NCI-H524 (cell line): ENCODE measurements at regions not wholly inside any gene's neighbourhood (a gene's known extent, or its start where the extent isn't known, plus 50 kb on each side); places are given as distances from the start of the nearest gene placed in this dataset.

Experiments used
- DNase-seq, 2 experiments: peaks; one replicate each; lab custom pipeline; 2025; lab: John Stamatoyannopoulos, UW

GRCh38 chr7:54956865-54957264 is 62.0 kb upstream of the EGFR start:
- DNase-seq = no peak

- DNase-seq = no peak
Observed at GRCh38 chr7:54960517-54960916, 58.3 kb upstream of the EGFR start.

- DNase-seq = no peak
Observed at GRCh38 chr7:54961391-54961790, 57.4 kb upstream of the EGFR start.

GRCh38 chr7:54963155-54963554 is 55.7 kb upstream of the EGFR start:
- DNase-seq = no peak

GRCh38 chr7:54964136-54964535 is 54.7 kb upstream of the EGFR start:
- no peak for DNase-seq

- DNase-seq = no peak
Observed at GRCh38 chr7:54967377-54967776, 51.4 kb upstream of the EGFR start.

GRCh38 chr7:54968018-54968417 is 50.8 kb upstream of the EGFR start:
- no peak for DNase-seq
